ENCODE measurements at regions not wholly inside any gene's neighbourhood (a gene's known extent, or its start where the extent isn't known, plus 50 kb on each side); places are given as distances from the start of the nearest gene placed in this dataset.

- Histone ChIP-seq H3K23ac (ENCODE audit: insufficient read length, low read depth, low read length) (no peak overlapping the region), H3K79me2 (ENCODE audit: insufficient read depth, low read length) (no peaks in the 10 kb centered on the region), H3K56ac (ENCODE audit: insufficient read length, low read depth, low read length) (no peak overlapping the region), H3K18ac (ENCODE audit: insufficient read length, low read depth, low read length) (no peak overlapping the region), H4K5ac (ENCODE audit: insufficient read length, low read depth, low read length) (no peak overlapping the region), H3K4me2 (ENCODE audit: insufficient read depth, insufficient read length, low read length) (no peak overlapping the region), H4K91ac (ENCODE audit: insufficient read length, low read depth, low read length) (no peak overlapping the region), H3K4ac (ENCODE audit: low read depth, low read length) (no peak overlapping the region), H3K79me1 (ENCODE audit: insufficient read depth, low read depth, low read length, poor library complexity, severe bottlenecking) (no peaks in the 10 kb centered on the region), H2BK20ac (ENCODE audit: low read depth, low read length, poor library complexity, severe bottlenecking) (no peak overlapping the region), H2AK5ac (ENCODE audit: insufficient read length, low read length) (no peak overlapping the region), H4K8ac (replicated peaks; ENCODE audit: insufficient read length, low read depth, low read length) (no peak overlapping the region), H3K9me3 (ENCODE audit: control insufficient read depth, low read depth, low read length) (no peaks in the 10 kb centered on the region), H3K27ac (ENCODE audit: insufficient read length, low read depth, low read length) (no peak overlapping the region), H2AFZ (ENCODE audit: low read length) (no peak overlapping the region), H2BK12ac (ENCODE audit: insufficient read length, low read depth, low read length) (no peak overlapping the region), H3K27me3 (ENCODE audit: insufficient read depth, low read length) (no peaks in the 10 kb centered on the region), H2BK120ac (ENCODE audit: low read depth, low read length, poor library complexity, severe bottlenecking) (no peak overlapping the region), H3T11ph (ENCODE audit: low read length) (no peak overlapping the region), H3K9ac (ENCODE audit: extremely low read depth, insufficient read length, low read length) (no peak overlapping the region), H4K20me1 (ENCODE audit: control insufficient read depth, insufficient read depth, insufficient read length) (no peaks in the 10 kb centered on the region), H3K14ac (ENCODE audit: insufficient read depth, low read length) (no peak overlapping the region), H3K4me1 (ENCODE audit: insufficient read depth, low read length) (peaks cover 8% of the 10 kb centered on the region; the same call in 1 of the 2 replicates), H2BK15ac (ENCODE audit: low read depth, low read length) (no peak overlapping the region), H3K23me2 (ENCODE audit: insufficient read length, low read depth, low read length, poor library complexity, severe bottlenecking) (no peaks in the 10 kb centered on the region), H2BK5ac (ENCODE audit: insufficient read length, low read length) (no peak overlapping the region)
- H3K27me3 Mint-ChIP-seq (ENCODE audit: low read depth): peaks cover 4% of the 10 kb centered on the region
- TF ChIP-seq, protein P1, sequence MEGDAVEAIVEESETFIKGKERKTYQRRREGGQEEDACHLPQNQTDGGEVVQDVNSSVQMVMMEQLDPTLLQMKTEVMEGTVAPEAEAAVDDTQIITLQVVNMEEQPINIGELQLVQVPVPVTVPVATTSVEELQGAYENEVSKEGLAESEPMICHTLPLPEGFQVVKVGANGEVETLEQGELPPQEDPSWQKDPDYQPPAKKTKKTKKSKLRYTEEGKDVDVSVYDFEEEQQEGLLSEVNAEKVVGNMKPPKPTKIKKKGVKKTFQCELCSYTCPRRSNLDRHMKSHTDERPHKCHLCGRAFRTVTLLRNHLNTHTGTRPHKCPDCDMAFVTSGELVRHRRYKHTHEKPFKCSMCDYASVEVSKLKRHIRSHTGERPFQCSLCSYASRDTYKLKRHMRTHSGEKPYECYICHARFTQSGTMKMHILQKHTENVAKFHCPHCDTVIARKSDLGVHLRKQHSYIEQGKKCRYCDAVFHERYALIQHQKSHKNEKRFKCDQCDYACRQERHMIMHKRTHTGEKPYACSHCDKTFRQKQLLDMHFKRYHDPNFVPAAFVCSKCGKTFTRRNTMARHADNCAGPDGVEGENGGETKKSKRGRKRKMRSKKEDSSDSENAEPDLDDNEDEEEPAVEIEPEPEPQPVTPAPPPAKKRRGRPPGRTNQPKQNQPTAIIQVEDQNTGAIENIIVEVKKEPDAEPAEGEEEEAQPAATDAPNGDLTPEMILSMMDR (conservative IDR thresholded peaks at IDR 0.05): peak; percentile 54
- H3K4me3 Mint-ChIP-seq: no peak overlapping the region
- no peak overlapping the region for H3K27ac Mint-ChIP-seq
- peaks cover 2 to 20% (median 4%) of the 10 kb centered on the region in 3 experiments for H3K36me3 Mint-ChIP-seq (ENCODE audit: insufficient read depth in 1 of 3, low read depth in 3 of 3)
- H3K9me3 Mint-ChIP-seq: peaks cover 29 to 39% of the 10 kb centered on the region in 2 experiments
- H3K4me1 Mint-ChIP-seq: peaks cover 12 to 15% of the 10 kb centered on the region in 2 experiments
- peak; percentile 41 for DNase-seq
Measured at GRCh38 chr2:104965900-104966299, 72.0 kb upstream of the MRPS9 start.
